ENCODE measurements at regions not wholly inside any gene's neighbourhood (a gene's known extent, or its start where the extent isn't known, plus 50 kb on each side); places are given as distances from the start of the nearest gene placed in this dataset.

- ATAC-seq (no peak), DNase-seq (ENCODE audit: low read depth, low spot score) (no peak), FAIRE-seq (no peak)
- in situ Hi-C loops (cut with MboI): no loop called here
- CTCF ChIA-PET: no interaction called here
- Histone ChIP-seq H2AFZ (ENCODE audit: control insufficient read depth, low read depth, low read length) (no peak overlapping the region), H3K9me3 (replicated peaks; ENCODE audit: control insufficient read depth, insufficient read depth, low read length) (no peaks in the 10 kb centered on the region), H3K4me1 (ENCODE audit: control insufficient read depth, insufficient read depth, low read length) (no peaks in the 10 kb centered on the region), H3K36me3 (ENCODE audit: control insufficient read depth in 2 of 2, insufficient read depth in 2 of 2, low read length in 1 of 2) (no peaks in the 10 kb centered on the region), H3K27ac (ENCODE audit: control insufficient read depth, insufficient read depth) (no peak overlapping the region), H3K4me2 (ENCODE audit: control insufficient read depth, insufficient read depth) (no peak overlapping the region), H4K20me1 (ENCODE audit: control insufficient read depth, insufficient read depth) (no peaks in the 10 kb centered on the region), H3K79me2 (ENCODE audit: control insufficient read depth, insufficient read depth, low read length) (no peaks in the 10 kb centered on the region), H3K4me3 (no peak overlapping the region), H3K27me3 (replicated peaks in 1 of 2; ENCODE audit: control insufficient read depth in 2 of 2, insufficient read depth in 2 of 2, low read length in 1 of 2) (no peaks in the 10 kb centered on the region), H3K9ac (ENCODE audit: control insufficient read depth, insufficient read depth, low read length) (no peak overlapping the region)
- intact Hi-C loops (cut with micrococcal nuclease; ENCODE audit: unreplicated experiment): no loop called here
- 19% methylated on average over 4 of the region's 4 CpGs for WGBS (ENCODE audit: insufficient coverage, insufficient replicate concordance, low lambda C conversion rate, missing lambda C conversion rate)
- TF ChIP-seq SMARCA5 (IDR thresholded peaks at IDR 0.05): no peak
- TF ChIP-seq, protein P1, sequence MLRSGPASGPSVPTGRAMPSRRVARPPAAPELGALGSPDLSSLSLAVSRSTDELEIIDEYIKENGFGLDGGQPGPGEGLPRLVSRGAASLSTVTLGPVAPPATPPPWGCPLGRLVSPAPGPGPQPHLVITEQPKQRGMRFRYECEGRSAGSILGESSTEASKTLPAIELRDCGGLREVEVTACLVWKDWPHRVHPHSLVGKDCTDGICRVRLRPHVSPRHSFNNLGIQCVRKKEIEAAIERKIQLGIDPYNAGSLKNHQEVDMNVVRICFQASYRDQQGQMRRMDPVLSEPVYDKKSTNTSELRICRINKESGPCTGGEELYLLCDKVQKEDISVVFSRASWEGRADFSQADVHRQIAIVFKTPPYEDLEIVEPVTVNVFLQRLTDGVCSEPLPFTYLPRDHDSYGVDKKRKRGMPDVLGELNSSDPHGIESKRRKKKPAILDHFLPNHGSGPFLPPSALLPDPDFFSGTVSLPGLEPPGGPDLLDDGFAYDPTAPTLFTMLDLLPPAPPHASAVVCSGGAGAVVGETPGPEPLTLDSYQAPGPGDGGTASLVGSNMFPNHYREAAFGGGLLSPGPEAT (IDR thresholded peaks at IDR 0.05; ENCODE audit: low read depth): no peak
- no peak for TF ChIP-seq MTA3 (IDR thresholded peaks at IDR 0.05; ENCODE audit: borderline replicate concordance, low read length)
- TF ChIP-seq NR2C2 (IDR thresholded peaks at IDR 0.05; ENCODE audit: borderline replicate concordance, control insufficient read depth, insufficient read length, low read depth): no peak
- TF ChIP-seq LARP7 (IDR thresholded peaks at IDR 0.05): no peak
- no peak for TF ChIP-seq HDGF (IDR thresholded peaks at IDR 0.05)
- BruUV-seq (replicated peaks): no TSS peak
- RAD21 ChIA-PET (ENCODE audit: unreplicated experiment): interaction anchor here (0.6 kb wide), 1 partner anchor 131 kb away, joined by 4 read pairs; no protein-coding TSS in a partner anchor
- POLR2A ChIA-PET: no interaction called here
- SMC1A ChIA-PET (ENCODE audit: uncharacterized antibody, unreplicated experiment): interaction anchor here (1.0 kb wide), 1 partner anchor 15 kb away, joined by 3 read pairs; no protein-coding TSS in a partner anchor
Observed at GRCh38 chrX:19176901-19177630, 54.8 kb upstream of the ADGRG2 start.

DNA sequence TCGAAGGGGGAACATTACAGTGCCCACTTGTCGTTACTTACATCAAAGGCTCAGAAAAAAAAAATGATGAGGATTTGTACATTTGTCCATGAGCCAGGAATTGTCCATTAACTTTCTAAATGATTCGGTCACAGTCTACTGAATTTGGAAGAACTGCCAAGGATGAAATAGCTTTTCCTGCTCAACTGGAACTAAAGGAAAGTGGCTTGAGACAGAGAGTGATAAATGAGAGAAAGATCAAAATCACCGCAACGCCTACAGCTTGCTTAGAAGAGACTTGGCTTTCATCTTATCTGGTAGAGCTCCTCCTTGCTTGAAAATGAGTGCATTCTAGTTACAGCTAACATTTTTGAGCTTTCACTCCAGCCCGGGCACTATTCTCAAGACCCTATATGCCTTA lies 55.5 kb upstream of the ADGRG2 start:
- Histone ChIP-seq H3K4me1 (ENCODE audit: control insufficient read depth, insufficient read depth, low read length) (no peaks in the 10 kb centered on the region), H3K79me2 (ENCODE audit: control insufficient read depth, insufficient read depth, low read length) (no peaks in the 10 kb centered on the region), H3K27ac (ENCODE audit: control insufficient read depth, insufficient read depth) (no peak overlapping the region), H3K9ac (ENCODE audit: control insufficient read depth, insufficient read depth, low read length) (no peak overlapping the region), H3K4me3 (no peak overlapping the region), H3K9me3 (replicated peaks; ENCODE audit: control insufficient read depth, insufficient read depth, low read length) (no peaks in the 10 kb centered on the region), H4K20me1 (ENCODE audit: control insufficient read depth, insufficient read depth) (no peaks in the 10 kb centered on the region), H2AFZ (ENCODE audit: control insufficient read depth, low read depth, low read length) (no peak overlapping the region), H3K4me2 (ENCODE audit: control insufficient read depth, insufficient read depth) (no peak overlapping the region), H3K36me3 (ENCODE audit: control insufficient read depth in 2 of 2, insufficient read depth in 2 of 2, low read length in 1 of 2) (no peaks in the 10 kb centered on the region), H3K27me3 (replicated peaks in 1 of 2; ENCODE audit: control insufficient read depth in 2 of 2, insufficient read depth in 2 of 2, low read length in 1 of 2) (no peaks in the 10 kb centered on the region)
- RAD21 ChIA-PET (ENCODE audit: unreplicated experiment): no interaction called here
- POLR2A ChIA-PET: no interaction called here
- no peak for FAIRE-seq
- in situ Hi-C loops (cut with MboI) (no loop called here), intact Hi-C loops (cut with micrococcal nuclease; ENCODE audit: unreplicated experiment) (no loop called here)
- CTCF ChIA-PET: no interaction called here
- 42% methylated on average over 6 of the region's 6 CpGs for WGBS (ENCODE audit: insufficient coverage, insufficient replicate concordance, low lambda C conversion rate, missing lambda C conversion rate)
- DNase-seq (ENCODE audit: low read depth, low spot score): no peak
- ATAC-seq: no peak
- BruUV-seq (replicated peaks): no TSS peak
- SMC1A ChIA-PET (ENCODE audit: uncharacterized antibody, unreplicated experiment): interaction anchor here (1.0 kb wide), 1 partner anchor 14 kb away, joined by 3 read pairs; no protein-coding TSS in a partner anchor
- no peak for TF ChIP-seq NBN (IDR thresholded peaks at IDR 0.05)
- TF ChIP-seq RUNX3 (IDR thresholded peaks at IDR 0.05; ENCODE audit: low read length): no peak
- no peak for TF ChIP-seq IRF5 (IDR thresholded peaks at IDR 0.05; ENCODE audit: borderline replicate concordance)
- TF ChIP-seq, protein P2, sequence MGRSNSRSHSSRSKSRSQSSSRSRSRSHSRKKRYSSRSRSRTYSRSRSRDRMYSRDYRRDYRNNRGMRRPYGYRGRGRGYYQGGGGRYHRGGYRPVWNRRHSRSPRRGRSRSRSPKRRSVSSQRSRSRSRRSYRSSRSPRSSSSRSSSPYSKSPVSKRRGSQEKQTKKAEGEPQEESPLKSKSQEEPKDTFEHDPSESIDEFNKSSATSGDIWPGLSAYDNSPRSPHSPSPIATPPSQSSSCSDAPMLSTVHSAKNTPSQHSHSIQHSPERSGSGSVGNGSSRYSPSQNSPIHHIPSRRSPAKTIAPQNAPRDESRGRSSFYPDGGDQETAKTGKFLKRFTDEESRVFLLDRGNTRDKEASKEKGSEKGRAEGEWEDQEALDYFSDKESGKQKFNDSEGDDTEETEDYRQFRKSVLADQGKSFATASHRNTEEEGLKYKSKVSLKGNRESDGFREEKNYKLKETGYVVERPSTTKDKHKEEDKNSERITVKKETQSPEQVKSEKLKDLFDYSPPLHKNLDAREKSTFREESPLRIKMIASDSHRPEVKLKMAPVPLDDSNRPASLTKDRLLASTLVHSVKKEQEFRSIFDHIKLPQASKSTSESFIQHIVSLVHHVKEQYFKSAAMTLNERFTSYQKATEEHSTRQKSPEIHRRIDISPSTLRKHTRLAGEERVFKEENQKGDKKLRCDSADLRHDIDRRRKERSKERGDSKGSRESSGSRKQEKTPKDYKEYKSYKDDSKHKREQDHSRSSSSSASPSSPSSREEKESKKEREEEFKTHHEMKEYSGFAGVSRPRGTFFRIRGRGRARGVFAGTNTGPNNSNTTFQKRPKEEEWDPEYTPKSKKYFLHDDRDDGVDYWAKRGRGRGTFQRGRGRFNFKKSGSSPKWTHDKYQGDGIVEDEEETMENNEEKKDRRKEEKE (IDR thresholded peaks at IDR 0.05): no peak
- TF ChIP-seq PKNOX1 (IDR thresholded peaks at IDR 0.05): no peak
